LNCAP (cell line): ENCODE measurements at regions not wholly inside any gene's neighbourhood (a gene's known extent, or its start where the extent isn't known, plus 50 kb on each side); places are given as distances from the start of the nearest gene placed in this dataset.

Source experiments
- TF ChIP-seq, protein P1 (sequence below): fragments of 450-650 bp; IDR thresholded peaks from 2 replicates; pipeline ENCODE4 v1.5.1; 2017; ENCODE audit warnings: mild to moderate bottlenecking

GRCh38 chr1:67496329-67496728 is 66.1 kb upstream of the SERBP1 start:
- TF ChIP-seq, protein P1, sequence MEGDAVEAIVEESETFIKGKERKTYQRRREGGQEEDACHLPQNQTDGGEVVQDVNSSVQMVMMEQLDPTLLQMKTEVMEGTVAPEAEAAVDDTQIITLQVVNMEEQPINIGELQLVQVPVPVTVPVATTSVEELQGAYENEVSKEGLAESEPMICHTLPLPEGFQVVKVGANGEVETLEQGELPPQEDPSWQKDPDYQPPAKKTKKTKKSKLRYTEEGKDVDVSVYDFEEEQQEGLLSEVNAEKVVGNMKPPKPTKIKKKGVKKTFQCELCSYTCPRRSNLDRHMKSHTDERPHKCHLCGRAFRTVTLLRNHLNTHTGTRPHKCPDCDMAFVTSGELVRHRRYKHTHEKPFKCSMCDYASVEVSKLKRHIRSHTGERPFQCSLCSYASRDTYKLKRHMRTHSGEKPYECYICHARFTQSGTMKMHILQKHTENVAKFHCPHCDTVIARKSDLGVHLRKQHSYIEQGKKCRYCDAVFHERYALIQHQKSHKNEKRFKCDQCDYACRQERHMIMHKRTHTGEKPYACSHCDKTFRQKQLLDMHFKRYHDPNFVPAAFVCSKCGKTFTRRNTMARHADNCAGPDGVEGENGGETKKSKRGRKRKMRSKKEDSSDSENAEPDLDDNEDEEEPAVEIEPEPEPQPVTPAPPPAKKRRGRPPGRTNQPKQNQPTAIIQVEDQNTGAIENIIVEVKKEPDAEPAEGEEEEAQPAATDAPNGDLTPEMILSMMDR: no peak

DNA sequence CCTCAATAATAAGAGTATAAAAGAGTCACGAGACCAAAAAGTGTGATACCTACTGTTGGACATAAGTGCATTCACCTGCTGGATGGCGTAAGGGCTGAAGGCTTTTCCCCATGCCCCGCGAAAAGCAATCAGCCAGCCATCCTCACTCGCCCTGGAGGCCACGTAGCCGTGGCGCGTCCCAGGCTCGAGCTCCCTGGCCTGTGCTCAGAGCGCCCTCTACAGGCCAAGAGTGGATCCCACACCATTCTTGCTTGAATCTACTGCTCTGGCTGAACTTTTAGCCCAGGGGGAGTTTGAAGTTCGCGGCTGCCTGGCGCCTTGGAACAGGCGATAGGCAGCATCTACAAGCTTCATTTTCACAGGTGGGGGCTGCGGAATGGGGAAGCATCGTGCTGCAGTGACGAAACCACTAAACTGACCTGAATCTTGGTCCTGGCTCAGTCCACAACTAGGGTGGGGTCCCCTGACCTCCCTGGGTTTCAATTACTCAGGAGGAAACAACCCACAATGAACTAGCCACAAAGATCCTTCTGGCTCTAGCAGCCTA is 70.3 kb upstream of the SERBP1 start:
- TF ChIP-seq, protein P1: peak; percentile 97

DNA sequence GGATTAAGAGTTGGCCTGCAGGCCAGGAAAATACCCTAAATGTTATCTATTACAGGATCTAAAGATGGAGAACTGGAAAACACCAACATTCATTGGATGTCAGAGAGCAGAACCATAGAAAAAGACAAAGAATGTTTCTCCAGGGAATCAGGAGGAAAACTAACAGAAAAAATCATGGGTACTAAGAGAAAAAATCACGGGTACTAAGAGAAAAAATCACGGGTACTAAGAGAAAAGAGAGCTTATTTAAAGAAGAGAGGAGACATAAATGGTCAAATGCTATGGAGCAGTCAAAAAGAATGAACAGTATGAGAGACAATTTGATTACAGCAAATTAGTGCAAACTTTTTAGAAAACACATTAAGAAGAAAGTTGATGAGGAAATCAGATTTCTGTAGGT is 73.8 kb upstream of the SERBP1 start:
- TF ChIP-seq, protein P1: no peak

- TF ChIP-seq, protein P1: no peak
Observed at GRCh38 chr1:67514300-67514699, 84.1 kb upstream of the SERBP1 start.

GRCh38 chr1:67514786-67515185 is 84.6 kb upstream of the SERBP1 start:
- TF ChIP-seq, protein P1: no peak

DNA sequence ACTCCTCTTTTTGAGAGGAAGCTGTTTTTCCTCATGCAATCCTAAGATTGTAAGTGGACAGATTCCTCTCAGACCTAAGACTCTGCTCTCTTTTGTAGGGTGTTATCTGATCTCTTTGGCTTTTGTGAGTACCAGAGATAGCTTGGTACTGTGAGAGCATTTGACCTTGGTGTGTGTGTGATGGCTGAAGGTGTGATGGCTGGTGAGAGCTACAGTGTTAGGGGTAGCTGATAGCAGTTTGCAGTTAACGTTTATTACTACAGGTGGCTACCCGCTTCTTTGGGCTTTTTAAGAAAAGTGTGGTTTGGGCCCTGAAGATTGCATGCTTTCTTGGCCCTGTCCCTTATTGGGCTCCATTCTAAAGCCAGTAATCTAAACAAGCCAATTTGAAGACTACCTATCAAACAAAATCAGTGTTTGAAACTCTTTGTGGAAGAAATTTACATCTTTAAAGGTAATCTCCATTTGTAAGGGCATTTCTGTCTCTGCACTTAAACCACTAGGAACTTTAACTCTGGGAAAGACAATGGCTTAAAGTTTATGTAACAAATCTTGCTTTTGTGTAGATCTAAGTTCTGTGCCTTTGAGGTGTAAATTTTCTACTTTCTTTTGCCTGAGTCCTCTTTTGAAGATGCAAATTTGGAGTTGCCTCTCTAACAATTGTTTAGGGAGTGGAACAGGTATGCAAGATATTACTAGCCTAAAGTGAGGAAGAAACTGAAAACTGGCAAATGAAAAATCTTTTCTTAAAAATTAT is 85.3 kb upstream of the SERBP1 start:
- TF ChIP-seq, protein P1: no peak

- TF ChIP-seq, protein P1: no peak
Observed at GRCh38 chr1:67517046-67517445, 86.8 kb upstream of the SERBP1 start.
